Mesothelial cell of epicardium (in vitro differentiated cells): ENCODE measurements at regions not wholly inside any gene's neighbourhood (a gene's known extent, or its start where the extent isn't known, plus 50 kb on each side); places are given as distances from the start of the nearest gene placed in this dataset.
A peak's percentile ranks its signal among the peaks of the same experiment; 100 is the strongest.

Experiments
- DNase-seq, 2 experiments: peaks; one replicate each; pipeline ENCODE4 v3.0.0; 2021; ENCODE audit warnings: low spot score in 2 of 2; ENCODE audit not compliant: unreplicated experiment in 2 of 2
- H3K27ac Mint-ChIP-seq: 2 replicates; pipeline ENCODE4 v1.8.0; 2021; ENCODE audit warnings: mixed read lengths
- H3K27me3 Mint-ChIP-seq: 2 replicates; pipeline ENCODE4 v1.8.0; 2021; ENCODE audit warnings: low read depth, mixed read lengths
- H3K36me3 Mint-ChIP-seq: 2 replicates; pipeline ENCODE4 v1.8.0; 2021; ENCODE audit warnings: mixed read lengths
- H3K4me1 Mint-ChIP-seq: 2 replicates; pipeline ENCODE4 v1.8.0; 2021; ENCODE audit warnings: mixed read lengths
- H3K4me3 Mint-ChIP-seq: 2 replicates; pipeline ENCODE4 v1.8.0; 2021; ENCODE audit warnings: mild to moderate bottlenecking, moderate library complexity, mixed read lengths
- H3K9me3 Mint-ChIP-seq: 2 replicates; pipeline ENCODE4 v1.8.0; 2021; ENCODE audit warnings: mixed read lengths
- TF ChIP-seq, protein P1 (sequence below): fragments of 200-600 bp; sonication (generic); IDR thresholded peaks from one replicate; pipeline ENCODE4 v1.5.0; 2021; ENCODE audit warnings: antibody characterized with exemption; ENCODE audit not compliant: unreplicated experiment

GRCh38 chr20:51890003-51890402 is 87.7 kb upstream of the SALL4 start:
- Mint-ChIP-seq H3K27me3 (no peaks in the 10 kb centered on the region), H3K4me1 (peaks cover 22% of the 10 kb centered on the region), H3K4me3 (no peak overlapping the region), H3K36me3 (no peaks in the 10 kb centered on the region), H3K9me3 (no peaks in the 10 kb centered on the region), H3K27ac (no peak overlapping the region)
- DNase-seq: no peak
- TF ChIP-seq, protein P1, sequence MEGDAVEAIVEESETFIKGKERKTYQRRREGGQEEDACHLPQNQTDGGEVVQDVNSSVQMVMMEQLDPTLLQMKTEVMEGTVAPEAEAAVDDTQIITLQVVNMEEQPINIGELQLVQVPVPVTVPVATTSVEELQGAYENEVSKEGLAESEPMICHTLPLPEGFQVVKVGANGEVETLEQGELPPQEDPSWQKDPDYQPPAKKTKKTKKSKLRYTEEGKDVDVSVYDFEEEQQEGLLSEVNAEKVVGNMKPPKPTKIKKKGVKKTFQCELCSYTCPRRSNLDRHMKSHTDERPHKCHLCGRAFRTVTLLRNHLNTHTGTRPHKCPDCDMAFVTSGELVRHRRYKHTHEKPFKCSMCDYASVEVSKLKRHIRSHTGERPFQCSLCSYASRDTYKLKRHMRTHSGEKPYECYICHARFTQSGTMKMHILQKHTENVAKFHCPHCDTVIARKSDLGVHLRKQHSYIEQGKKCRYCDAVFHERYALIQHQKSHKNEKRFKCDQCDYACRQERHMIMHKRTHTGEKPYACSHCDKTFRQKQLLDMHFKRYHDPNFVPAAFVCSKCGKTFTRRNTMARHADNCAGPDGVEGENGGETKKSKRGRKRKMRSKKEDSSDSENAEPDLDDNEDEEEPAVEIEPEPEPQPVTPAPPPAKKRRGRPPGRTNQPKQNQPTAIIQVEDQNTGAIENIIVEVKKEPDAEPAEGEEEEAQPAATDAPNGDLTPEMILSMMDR: no peak

DNA sequence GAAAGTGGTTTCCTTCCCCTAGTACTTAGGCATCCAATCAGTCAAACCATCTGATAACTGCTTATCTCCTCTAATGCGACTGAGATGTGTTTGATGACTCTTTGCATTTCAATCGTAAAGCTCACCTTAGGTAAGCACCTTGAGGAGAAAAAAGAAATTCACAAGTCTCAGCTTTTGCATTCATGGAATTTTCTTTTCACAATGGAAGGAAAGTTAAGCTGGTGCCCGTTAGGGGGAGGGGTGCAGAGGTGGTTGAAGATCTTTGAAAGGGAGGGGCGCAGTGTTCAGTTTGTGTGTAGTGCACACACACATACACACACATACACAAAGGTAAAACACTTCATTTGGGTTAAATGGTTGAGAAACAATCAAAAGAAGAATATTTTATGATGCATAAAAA is 87.1 kb upstream of the SALL4 start:
- TF ChIP-seq, protein P1: no peak
- Mint-ChIP-seq H3K27me3 (no peaks in the 10 kb centered on the region), H3K27ac (no peak overlapping the region), H3K36me3 (no peaks in the 10 kb centered on the region), H3K9me3 (no peaks in the 10 kb centered on the region), H3K4me1 (peaks cover 22% of the 10 kb centered on the region), H3K4me3 (no peak overlapping the region)
- no peak for DNase-seq

GRCh38 chr20:51888291-51888690 is 86.0 kb upstream of the SALL4 start:
- Mint-ChIP-seq H3K36me3 (no peaks in the 10 kb centered on the region), H3K4me3 (no peak overlapping the region), H3K9me3 (no peaks in the 10 kb centered on the region), H3K27me3 (no peaks in the 10 kb centered on the region), H3K4me1 (peaks cover 22% of the 10 kb centered on the region), H3K27ac (peak overlapping the region; percentile 51)
- TF ChIP-seq, protein P1: no peak
- DNase-seq: no peak

GRCh38 chr20:51886891-51887608 is 84.7 kb upstream of the SALL4 start:
- TF ChIP-seq, protein P1: no peak
- Mint-ChIP-seq H3K36me3 (no peaks in the 10 kb centered on the region), H3K27me3 (no peaks in the 10 kb centered on the region), H3K4me1 (peaks cover 22% of the 10 kb centered on the region), H3K27ac (peak overlapping the region; percentile 50), H3K9me3 (no peaks in the 10 kb centered on the region), H3K4me3 (no peak overlapping the region)
- DNase-seq: no peak

DNA sequence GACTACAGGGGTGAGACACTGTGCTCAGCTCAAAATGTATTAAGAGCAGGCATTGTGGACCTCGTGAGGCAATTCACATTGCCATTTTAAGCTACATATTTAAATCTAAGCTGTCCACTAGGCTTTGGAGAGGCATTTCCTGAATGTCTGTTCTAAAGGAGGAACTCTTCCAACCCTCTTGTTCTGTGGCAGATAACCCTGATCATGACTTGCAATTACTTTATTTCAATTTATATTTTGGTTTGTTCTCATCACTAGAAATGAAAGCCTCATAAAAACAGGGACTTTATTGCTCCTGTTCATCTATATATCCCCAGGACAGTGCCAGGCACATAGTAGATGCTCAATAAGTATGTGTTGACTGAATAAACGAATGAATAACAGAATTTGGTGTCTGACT is 84.0 kb upstream of the SALL4 start:
- DNase-seq: no peak
- TF ChIP-seq, protein P1: no peak
- Mint-ChIP-seq H3K4me1 (peaks cover 22% of the 10 kb centered on the region), H3K27me3 (no peaks in the 10 kb centered on the region), H3K9me3 (no peaks in the 10 kb centered on the region), H3K36me3 (no peaks in the 10 kb centered on the region), H3K27ac (no peak overlapping the region), H3K4me3 (no peak overlapping the region)
